WTC11 (cell line): ENCODE measurements at regions not wholly inside any gene's neighbourhood (a gene's known extent, or its start where the extent isn't known, plus 50 kb on each side); places are given as distances from the start of the nearest gene placed in this dataset.

Experiments
- ATAC-seq: fragments of 200-7000 bp; cut with Tn5 transposase; 2 replicates; pipeline ENCODE4 v1.10.0; 2021; ENCODE audit warnings: mild to moderate bottlenecking, moderate library complexity
- CTCF ChIA-PET: fragments of 300-600 bp; sonication (Branson Sonifier 250); formaldehyde crosslinking; loops from one replicate; lab custom pipeline; 2021; ENCODE audit warnings: antibody characterized with exemption; lab: Charles Lee
- POLR2A ChIA-PET: fragments of 350-600 bp; sonication (Branson Sonifier 250); formaldehyde crosslinking; loops from one replicate; lab custom pipeline; 2021; ENCODE audit warnings: antibody characterized with exemption; lab: Charles Lee
- DNase-seq: peaks from one replicate; pipeline ENCODE4 v3.0.0; 2021; ENCODE audit warnings: low spot score
- H3K27ac Mint-ChIP-seq: 2 replicates; pipeline ENCODE4 v1.8.0; 2021; ENCODE audit warnings: mixed read lengths
- H3K27me3 Mint-ChIP-seq: 2 replicates; pipeline ENCODE4 v1.8.0; 2021; ENCODE audit warnings: low read depth, mild to moderate bottlenecking, moderate library complexity, mixed read lengths
- H3K36me3 Mint-ChIP-seq: 2 replicates; pipeline ENCODE4 v1.8.0; 2021; ENCODE audit warnings: mixed read lengths
- H3K4me1 Mint-ChIP-seq: 2 replicates; pipeline ENCODE4 v1.8.0; 2022; ENCODE audit warnings: mixed read lengths
- H3K4me3 Mint-ChIP-seq: 2 replicates; pipeline ENCODE4 v1.8.0; 2021; ENCODE audit warnings: mild to moderate bottlenecking, moderate library complexity, mixed read lengths
- H3K9me3 Mint-ChIP-seq: 2 replicates; pipeline ENCODE4 v1.8.0; 2021; ENCODE audit warnings: mixed read lengths
- ARID4B ChIP-seq: sonication (generic); formaldehyde crosslinking; IDR thresholded peaks from 2 replicates; pipeline ENCODE4 v1.8.0; 2023; ENCODE audit warnings: missing genetic modification reagents, mild to moderate bottlenecking, borderline replicate concordance
- ATF1 ChIP-seq: sonication (generic); formaldehyde crosslinking; IDR thresholded peaks from 2 replicates; pipeline ENCODE4 v1.8.1; 2023; ENCODE audit warnings: mild to moderate bottlenecking, moderate library complexity, missing genetic modification reagents
- CBFB ChIP-seq: sonication (generic); formaldehyde crosslinking; IDR thresholded peaks from 2 replicates; pipeline ENCODE4 v1.8.1; 2022; ENCODE audit warnings: mild to moderate bottlenecking, low read depth, missing genetic modification reagents
- CREM ChIP-seq: sonication (generic); formaldehyde crosslinking; IDR thresholded peaks from 2 replicates; pipeline ENCODE4 v1.8.1; 2022; ENCODE audit warnings: mild to moderate bottlenecking, missing genetic modification reagents, moderate library complexity
- ESRRA ChIP-seq: sonication (generic); formaldehyde crosslinking; IDR thresholded peaks from 2 replicates; pipeline ENCODE4 v1.8.1; 2022; ENCODE audit warnings: mild to moderate bottlenecking, missing genetic modification reagents, borderline replicate concordance
- FOXP1 ChIP-seq: sonication (generic); formaldehyde crosslinking; IDR thresholded peaks from 2 replicates; pipeline ENCODE4 v1.8.0; 2022; ENCODE audit warnings: missing genetic modification reagents, mild to moderate bottlenecking, moderate library complexity, borderline replicate concordance
- GABPB1 ChIP-seq: sonication (generic); formaldehyde crosslinking; IDR thresholded peaks from 2 replicates; pipeline ENCODE4 v1.8.1; 2023; ENCODE audit warnings: mild to moderate bottlenecking, missing genetic modification reagents
- GRHL2 ChIP-seq: fragments of 250-450 bp; sonication (Bioruptor Pico); IDR thresholded peaks from 2 replicates; pipeline ENCODE4 v1.8.0; 2022; ENCODE audit warnings: mild to moderate bottlenecking, moderate library complexity; ENCODE audit not compliant: insufficient replicate concordance, severe bottlenecking
- IRF1 ChIP-seq: sonication (generic); formaldehyde crosslinking; IDR thresholded peaks from 2 replicates; pipeline ENCODE4 v1.8.0; 2023; ENCODE audit warnings: missing genetic modification reagents
- IRF2 ChIP-seq: sonication (generic); formaldehyde crosslinking; IDR thresholded peaks from 2 replicates; pipeline ENCODE4 v1.8.0; 2022; ENCODE audit warnings: low read depth, missing genetic modification reagents, borderline replicate concordance
- JUN ChIP-seq: sonication (generic); formaldehyde crosslinking; IDR thresholded peaks from 2 replicates; pipeline ENCODE4 v1.8.0; 2023; ENCODE audit warnings: mild to moderate bottlenecking, missing genetic modification reagents
- MXD4 ChIP-seq: fragments of 250-450 bp; sonication (Bioruptor Pico); IDR thresholded peaks from 2 replicates; pipeline ENCODE4 v1.8.0; 2021; ENCODE audit warnings: mild to moderate bottlenecking, moderate library complexity, borderline replicate concordance
- NFATC4 ChIP-seq: fragments of 250-450 bp; sonication (Bioruptor Pico); IDR thresholded peaks from 2 replicates; pipeline ENCODE4 v1.9.0; 2021; ENCODE audit warnings: mild to moderate bottlenecking
- SMAD3 ChIP-seq: sonication (generic); formaldehyde crosslinking; IDR thresholded peaks from 2 replicates; pipeline ENCODE4 v1.8.0; 2022; ENCODE audit warnings: missing genetic modification reagents, mild to moderate bottlenecking, borderline replicate concordance
- TCF7 ChIP-seq: sonication (generic); formaldehyde crosslinking; IDR thresholded peaks from 2 replicates; pipeline ENCODE4 v1.8.0; 2022; ENCODE audit warnings: mild to moderate bottlenecking, low read depth, missing genetic modification reagents, moderate library complexity
- TEAD1 ChIP-seq: sonication (generic); formaldehyde crosslinking; IDR thresholded peaks from 2 replicates; pipeline ENCODE4 v1.8.0; 2022; ENCODE audit warnings: mild to moderate bottlenecking, missing genetic modification reagents
- USF2 ChIP-seq: sonication (generic); formaldehyde crosslinking; IDR thresholded peaks from 2 replicates; pipeline ENCODE4 v1.8.1; 2023; ENCODE audit warnings: mild to moderate bottlenecking, missing genetic modification reagents, moderate library complexity
- ZBTB21 ChIP-seq: sonication (generic); formaldehyde crosslinking; IDR thresholded peaks from 2 replicates; pipeline ENCODE4 v1.8.1; 2023; ENCODE audit warnings: mild to moderate bottlenecking, missing genetic modification reagents, borderline replicate concordance
- ZBTB43 ChIP-seq: sonication (generic); formaldehyde crosslinking; IDR thresholded peaks from 2 replicates; pipeline ENCODE4 v1.8.1; 2023; ENCODE audit warnings: mild to moderate bottlenecking, missing genetic modification reagents
- ZMAT4 ChIP-seq: fragments of 250-450 bp; sonication (Bioruptor Pico); IDR thresholded peaks from 2 replicates; pipeline ENCODE4 v1.9.0; 2021; ENCODE audit warnings: mild to moderate bottlenecking
- ZNF121 ChIP-seq: sonication (generic); formaldehyde crosslinking; IDR thresholded peaks from 2 replicates; pipeline ENCODE4 v1.8.0; 2023; ENCODE audit warnings: missing genetic modification reagents
- ZNF138 ChIP-seq: sonication (generic); formaldehyde crosslinking; conservative IDR thresholded peaks from 2 replicates; pipeline ENCODE4 v1.8.1; 2022; ENCODE audit warnings: mild to moderate bottlenecking, moderate library complexity, missing genetic modification reagents
- ZNF219 ChIP-seq: sonication (generic); formaldehyde crosslinking; IDR thresholded peaks from 2 replicates; pipeline ENCODE4 v1.8.0; 2023; ENCODE audit warnings: missing genetic modification reagents, mild to moderate bottlenecking, borderline replicate concordance
- ZNF281 ChIP-seq: sonication (generic); formaldehyde crosslinking; IDR thresholded peaks from 2 replicates; pipeline ENCODE4 v1.8.0; 2023; ENCODE audit warnings: mild to moderate bottlenecking, missing genetic modification reagents
- ZNF317 ChIP-seq: sonication (generic); formaldehyde crosslinking; IDR thresholded peaks from 2 replicates; pipeline ENCODE4 v1.8.1; 2023; ENCODE audit warnings: low read depth, mild to moderate bottlenecking, moderate library complexity, missing genetic modification reagents, borderline replicate concordance
- ZNF396 ChIP-seq: fragments of 250-450 bp; sonication (Bioruptor Pico); IDR thresholded peaks from 2 replicates; pipeline ENCODE4 v1.8.0; 2021; ENCODE audit warnings: mild to moderate bottlenecking, moderate library complexity, borderline replicate concordance

- TF ChIP-seq ARID4B (CRISPR knock-in tag): no peak
- no peak for TF ChIP-seq NFATC4 (CRISPR knock-in tag)
- TF ChIP-seq ZNF121 (CRISPR knock-in tag): no peak
- TF ChIP-seq MXD4: no peak
- TF ChIP-seq, all 79 proteins: peak for 0
Measured at GRCh38 chr1:57858740-57859139, 434.9 kb upstream of the DAB1 start (continued).

GRCh38 chr1:57857809-57858208, 433.9 kb upstream of the DAB1 start:
- ATAC-seq: no peak
- TF ChIP-seq FOXP1 (CRISPR knock-in tag) (no peak), SMAD3 (CRISPR knock-in tag) (no peak), IRF1 (CRISPR knock-in tag) (no peak), JUN (no peak), IRF2 (no peak), ZNF138 (no peak), ZBTB21 (CRISPR knock-in tag) (no peak), CREM (CRISPR knock-in tag) (no peak), ATF1 (no peak), TCF7 (CRISPR knock-in tag) (no peak), CBFB (CRISPR knock-in tag) (no peak), ZNF317 (no peak), ZNF281 (no peak), ESRRA (CRISPR knock-in tag) (no peak)
- CTCF ChIA-PET: no interaction called here
- H3K4me3 Mint-ChIP-seq: no peak overlapping the region
- no peak overlapping the region for H3K27ac Mint-ChIP-seq
- H3K9me3 Mint-ChIP-seq: no peaks in the 10 kb centered on the region
- H3K36me3 Mint-ChIP-seq: no peaks in the 10 kb centered on the region
- no peak for DNase-seq
- POLR2A ChIA-PET: no interaction called here
- peaks cover 11% of the 10 kb centered on the region for H3K4me1 Mint-ChIP-seq
- H3K27me3 Mint-ChIP-seq: no peaks in the 10 kb centered on the region; the same call in 1 of the 2 replicates

GRCh38 chr1:57854436-57854835, 430.6 kb upstream of the DAB1 start:
- no peaks in the 10 kb centered on the region for H3K9me3 Mint-ChIP-seq
- no peaks in the 10 kb centered on the region; the same call in 1 of the 2 replicates for H3K27me3 Mint-ChIP-seq
- H3K27ac Mint-ChIP-seq: no peak overlapping the region
- H3K4me3 Mint-ChIP-seq: no peak overlapping the region
- peaks cover 21% of the 10 kb centered on the region for H3K4me1 Mint-ChIP-seq
- POLR2A ChIA-PET: no interaction called here
- DNase-seq: no peak
- CTCF ChIA-PET: no interaction called here
- ATAC-seq: no peak
- no peaks in the 10 kb centered on the region for H3K36me3 Mint-ChIP-seq
- TF ChIP-seq MXD4 (no peak), ZBTB43 (no peak), GRHL2 (no peak), GABPB1 (CRISPR knock-in tag) (no peak), USF2 (CRISPR knock-in tag) (no peak), ZNF396 (no peak), CBFB (CRISPR knock-in tag) (no peak), ZMAT4 (no peak), IRF2 (no peak), CREM (CRISPR knock-in tag) (no peak), ZNF219 (no peak), TEAD1 (no peak)
